H9 (cell line): ENCODE measurements at regions not wholly inside any gene's neighbourhood (a gene's known extent, or its start where the extent isn't known, plus 50 kb on each side); places are given as distances from the start of the nearest gene placed in this dataset.

ENCODE experiments used
- DNase-seq: peaks from one replicate; pipeline ENCODE4 v3.0.0-alpha.2; 2017
- H2AFZ ChIP-seq: one replicate; pipeline ENCODE4 v1.6.1; 2013; ENCODE audit warnings: mild to moderate bottlenecking, low read length, control low read depth, moderate library complexity
- H2AK5ac ChIP-seq: 2 replicates; pipeline ENCODE4 v1.6.1; 2013; ENCODE audit warnings: low read length, control low read depth, mixed read lengths; ENCODE audit not compliant: insufficient read length
- H2BK120ac ChIP-seq: one replicate; pipeline ENCODE4 v1.6.1; 2013; ENCODE audit warnings: low read depth, mild to moderate bottlenecking, low read length, control low read depth, inconsistent platforms; ENCODE audit not compliant: poor library complexity, severe bottlenecking
- H2BK12ac ChIP-seq: 2 replicates; pipeline ENCODE4 v1.6.1; 2013; ENCODE audit warnings: low read length, control low read depth, mixed read lengths, low read depth; ENCODE audit not compliant: insufficient read length
- H2BK15ac ChIP-seq: 2 replicates; pipeline ENCODE4 v1.6.1; 2013; ENCODE audit warnings: low read depth, low read length, control low read depth
- H2BK20ac ChIP-seq: one replicate; pipeline ENCODE4 v1.6.1; 2013; ENCODE audit warnings: low read depth, mild to moderate bottlenecking, low read length, control low read depth, inconsistent platforms; ENCODE audit not compliant: poor library complexity, severe bottlenecking
- H2BK5ac ChIP-seq: 2 replicates; pipeline ENCODE4 v1.6.1; 2013; ENCODE audit warnings: low read length, control low read depth, mixed read lengths; ENCODE audit not compliant: insufficient read length
- H3K14ac ChIP-seq: 2 replicates; pipeline ENCODE4 v1.6.1; 2013; ENCODE audit warnings: low read length, control low read depth; ENCODE audit not compliant: insufficient read depth
- H3K18ac ChIP-seq: 2 replicates; pipeline ENCODE4 v1.6.1; 2013; ENCODE audit warnings: low read depth, mild to moderate bottlenecking, mixed read lengths, low read length, control low read depth; ENCODE audit not compliant: insufficient read length
- H3K23ac ChIP-seq: 2 replicates; pipeline ENCODE4 v1.6.1; 2013; ENCODE audit warnings: low read length, control low read depth, mixed read lengths, low read depth; ENCODE audit not compliant: insufficient read length
- H3K23me2 ChIP-seq: 2 replicates; pipeline ENCODE4 v1.6.1; 2013; ENCODE audit warnings: low read depth, mild to moderate bottlenecking, mixed read lengths, low read length, control low read depth; ENCODE audit not compliant: insufficient read length, poor library complexity, severe bottlenecking
- H3K27ac ChIP-seq: 2 replicates; pipeline ENCODE4 v1.5.1; 2013; ENCODE audit warnings: low read length, control low read depth, mixed read lengths, low read depth; ENCODE audit not compliant: insufficient read length
- H3K27me3 ChIP-seq: 2 replicates; pipeline ENCODE4 v1.6.1; 2013; ENCODE audit warnings: low read length, control low read depth, inconsistent platforms; ENCODE audit not compliant: insufficient read depth
- H3K4ac ChIP-seq: 2 replicates; pipeline ENCODE4 v1.6.1; 2013; ENCODE audit warnings: low read depth, mild to moderate bottlenecking, control low read depth, inconsistent platforms, low read length, moderate library complexity
- H3K4me1 ChIP-seq: 2 replicates; pipeline ENCODE4 v1.6.1; 2013; ENCODE audit warnings: low read length, control low read depth, inconsistent platforms; ENCODE audit not compliant: insufficient read depth
- H3K4me2 ChIP-seq: 2 replicates; pipeline ENCODE4 v1.6.1; 2013; ENCODE audit warnings: low read length, control low read depth, mixed read lengths; ENCODE audit not compliant: insufficient read length, insufficient read depth
- H3K56ac ChIP-seq: 2 replicates; pipeline ENCODE4 v1.6.1; 2013; ENCODE audit warnings: low read depth, mild to moderate bottlenecking, mixed read lengths, low read length, control low read depth; ENCODE audit not compliant: insufficient read length
- H3K79me1 ChIP-seq: 2 replicates; pipeline ENCODE4 v1.6.1; 2013; ENCODE audit warnings: low read depth, mild to moderate bottlenecking, moderate library complexity, low read length, control low read depth, inconsistent platforms; ENCODE audit not compliant: insufficient read depth, poor library complexity, severe bottlenecking
- H3K79me2 ChIP-seq: 2 replicates; pipeline ENCODE4 v1.6.1; 2013; ENCODE audit warnings: low read length, control low read depth, inconsistent platforms; ENCODE audit not compliant: insufficient read depth
- H3K9ac ChIP-seq: 2 replicates; pipeline ENCODE4 v1.6.1; 2013; ENCODE audit warnings: low read length, control low read depth, mixed read lengths; ENCODE audit not compliant: insufficient read length; ENCODE audit errors: extremely low read depth
- H3K9me3 ChIP-seq: one replicate; pipeline ENCODE4 v1.6.1; 2013; ENCODE audit warnings: low read depth, low read length, inconsistent platforms; ENCODE audit not compliant: control insufficient read depth
- H3T11ph ChIP-seq: one replicate; pipeline ENCODE4 v1.6.1; 2013; ENCODE audit warnings: mild to moderate bottlenecking, low read length, control low read depth, inconsistent platforms
- H4K20me1 ChIP-seq: one replicate; pipeline ENCODE4 v1.6.1; 2013; ENCODE audit not compliant: control insufficient read depth, insufficient read length, insufficient read depth
- H4K5ac ChIP-seq: 2 replicates; pipeline ENCODE4 v1.6.1; 2013; ENCODE audit warnings: low read depth, mild to moderate bottlenecking, mixed read lengths, low read length, control low read depth; ENCODE audit not compliant: insufficient read length
- H4K8ac ChIP-seq: replicated peaks from 2 replicates; pipeline ENCODE4 v1.6.1; 2013; ENCODE audit warnings: low read length, control low read depth, mixed read lengths, low read depth; ENCODE audit not compliant: insufficient read length
- H4K91ac ChIP-seq: 2 replicates; pipeline ENCODE4 v1.6.1; 2013; ENCODE audit warnings: low read depth, mild to moderate bottlenecking, moderate library complexity, mixed read lengths, low read length, control low read depth; ENCODE audit not compliant: insufficient read length
- H3K27ac Mint-ChIP-seq, 3 experiments: 2 replicates in 2 of 3; 3 replicates in 1 of 3; pipeline ENCODE4 v1.8.0; 2020 to 2021; ENCODE audit warnings: mixed read lengths in 3 of 3, mild to moderate bottlenecking in 1 of 3, moderate library complexity in 1 of 3
- H3K27me3 Mint-ChIP-seq: 2 replicates; pipeline ENCODE4 v1.8.0; 2021; ENCODE audit warnings: low read depth, mild to moderate bottlenecking, moderate library complexity, mixed read lengths
- H3K36me3 Mint-ChIP-seq, 3 experiments: 2 replicates in 2 of 3; 3 replicates in 1 of 3; pipeline ENCODE4 v1.8.0; 2020 to 2021; ENCODE audit warnings: low read depth in 3 of 3, mixed read lengths in 3 of 3; ENCODE audit not compliant: insufficient read depth in 1 of 3
- H3K4me1 Mint-ChIP-seq, 2 experiments: 2 replicates each; pipeline ENCODE4 v1.8.0; 2020; ENCODE audit warnings: mixed read lengths in 2 of 2
- H3K4me3 Mint-ChIP-seq, 2 experiments: 2 replicates in 1 of 2; 3 replicates in 1 of 2; pipeline ENCODE4 v1.8.0; 2020 to 2021; ENCODE audit warnings: mild to moderate bottlenecking in 2 of 2, mixed read lengths in 2 of 2, moderate library complexity in 1 of 2
- H3K9me3 Mint-ChIP-seq, 2 experiments: 2 replicates in 1 of 2; 3 replicates in 1 of 2; pipeline ENCODE4 v1.8.0; 2020; ENCODE audit warnings: mild to moderate bottlenecking in 2 of 2, mixed read lengths in 2 of 2, moderate library complexity in 1 of 2
- CTCF ChIP-seq: fragments of 200-600 bp; sonication (generic); conservative IDR thresholded peaks from 3 replicates; pipeline ENCODE4 v1.8.0; 2021; ENCODE audit warnings: antibody characterized with exemption, mild to moderate bottlenecking
- WGBS: extraction: QIAGEN DNeasy Blood & Tissue Kit; methylation state at CpG from one replicate; pipeline ENCODE4 v1.1.7; 2013; ENCODE audit warnings: missing lambda C conversion rate, low lambda C conversion rate, mixed read lengths; ENCODE audit not compliant: insufficient read length; ENCODE audit errors: extremely low coverage; 5-methylcytosine and 5-hydroxymethylcytosine counted together

DNA sequence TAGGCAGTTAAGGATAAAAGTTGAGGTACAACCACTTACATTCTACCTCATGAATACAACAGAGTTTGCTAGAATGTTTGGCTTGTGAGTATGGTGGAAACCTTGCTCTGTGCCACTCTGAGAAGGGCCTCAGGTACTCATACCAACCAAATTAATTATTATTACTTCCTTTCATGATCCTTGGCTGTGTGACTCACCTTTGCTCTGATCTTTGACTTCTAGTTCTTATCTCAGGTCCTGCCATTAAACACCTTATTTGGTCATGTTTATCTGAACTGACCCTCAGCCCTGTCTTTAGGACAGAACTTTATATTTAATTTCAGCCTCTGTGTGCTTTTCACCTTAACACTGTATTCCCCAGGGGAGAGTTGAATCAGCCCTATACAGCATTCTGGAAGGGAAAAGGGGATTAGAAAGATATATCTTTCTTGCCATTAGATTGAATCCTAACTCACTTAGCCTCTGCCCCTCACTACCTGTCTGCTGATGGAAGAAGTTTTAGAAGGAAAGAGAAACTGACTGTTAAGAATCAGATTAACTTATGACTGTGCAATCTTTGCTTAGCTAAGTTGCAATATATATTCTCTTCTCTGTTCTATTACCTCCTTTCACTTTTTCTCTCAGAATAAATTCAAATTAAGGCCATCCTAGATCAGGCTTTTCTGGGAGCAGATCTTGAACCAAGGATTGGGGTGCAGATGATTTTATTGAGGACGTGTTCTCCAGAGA, 260.4 kb upstream of the DPYD start:
- Histone ChIP-seq H3K4me2 (no peak overlapping the region), H3K18ac (no peak overlapping the region), H3K79me2 (no peaks in the 10 kb centered on the region), H3K9me3 (no peaks in the 10 kb centered on the region), H3K9ac (no peak overlapping the region), H2AFZ (no peak overlapping the region), H3K14ac (no peak overlapping the region), H2BK12ac (no peak overlapping the region), H2BK120ac (no peak overlapping the region), H3K27ac (no peak overlapping the region), H4K5ac (no peak overlapping the region), H4K20me1 (no peaks in the 10 kb centered on the region), H3K79me1 (no peaks in the 10 kb centered on the region), H4K91ac (no peak overlapping the region), H2AK5ac (no peak overlapping the region), H3K27me3 (no peaks in the 10 kb centered on the region), H3T11ph (no peak overlapping the region), H3K56ac (no peak overlapping the region), H3K4ac (no peak overlapping the region), H2BK20ac (no peak overlapping the region), H3K23me2 (no peaks in the 10 kb centered on the region), H2BK5ac (no peak overlapping the region), H2BK15ac (no peak overlapping the region), H4K8ac (no peak overlapping the region), H3K23ac (no peak overlapping the region), H3K4me1 (no peaks in the 10 kb centered on the region)
- no CpG with 5 or more reads among the region's 1 CpG for WGBS
- Mint-ChIP-seq H3K4me3 (no peak overlapping the region), H3K9me3 (no peaks in the 10 kb centered on the region), H3K36me3 (no peaks in the 10 kb centered on the region), H3K4me1 (no peaks in the 10 kb centered on the region), H3K27me3 (no peaks in the 10 kb centered on the region), H3K27ac (no peak overlapping the region)
- no peak for TF ChIP-seq CTCF
- no peak for DNase-seq
